ENCODE measurements at regions not wholly inside any gene's neighbourhood (a gene's known extent, or its start where the extent isn't known, plus 50 kb on each side); places are given as distances from the start of the nearest gene placed in this dataset.

DNA sequence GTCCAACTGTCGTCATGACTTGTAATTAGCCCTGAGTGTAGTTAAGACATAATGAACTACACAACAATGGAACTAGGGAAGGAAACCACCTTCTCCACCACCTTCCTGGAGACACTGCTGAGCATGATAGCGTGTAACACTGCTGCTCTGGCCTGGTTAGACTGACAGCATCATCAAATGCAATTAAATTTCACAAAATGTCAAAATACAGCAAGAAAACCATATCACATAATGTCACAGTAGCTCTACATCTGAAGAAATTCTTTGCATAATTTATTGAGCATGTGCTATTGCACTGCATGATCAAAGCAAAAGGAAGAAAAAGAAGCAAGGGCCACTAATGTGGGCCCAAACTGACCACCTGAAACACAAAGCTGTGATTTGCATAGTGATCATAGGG, 321.8 kb upstream of the TMTC1 start:
- no peak for DNase-seq
- Mint-ChIP-seq H3K4me3 (no peak overlapping the region), H3K27me3 (no peaks in the 10 kb centered on the region), H3K4me1 (ENCODE audit: low read depth) (no peaks in the 10 kb centered on the region), H3K27ac (no peak overlapping the region), H3K36me3 (no peaks in the 10 kb centered on the region), H3K9me3 (peaks cover 8% of the 10 kb centered on the region)
- intact Hi-C loops (cut with micrococcal nuclease) = no loop called here
- ChIA-PET CTCF (no interaction called here), POLR2A (no interaction called here)

GRCh38 chr12:30104971-30105370, 321.2 kb upstream of the TMTC1 start:
- Mint-ChIP-seq H3K36me3 (no peaks in the 10 kb centered on the region), H3K9me3 (peaks cover 8% of the 10 kb centered on the region), H3K4me3 (no peak overlapping the region), H3K4me1 (ENCODE audit: low read depth) (no peaks in the 10 kb centered on the region), H3K27me3 (no peaks in the 10 kb centered on the region), H3K27ac (no peak overlapping the region)
- intact Hi-C loops (cut with micrococcal nuclease) = no loop called here
- POLR2A ChIA-PET = no interaction called here
- no peak for DNase-seq
- CTCF ChIA-PET = no interaction called here

GRCh38 chr12:30100741-30101140, 317.0 kb upstream of the TMTC1 start:
- Mint-ChIP-seq H3K4me1 (ENCODE audit: low read depth) (no peaks in the 10 kb centered on the region), H3K27ac (no peak overlapping the region), H3K9me3 (no peaks in the 10 kb centered on the region), H3K36me3 (no peaks in the 10 kb centered on the region), H3K4me3 (no peak overlapping the region), H3K27me3 (no peaks in the 10 kb centered on the region)
- ChIA-PET CTCF (no interaction called here), POLR2A (no interaction called here)
- DNase-seq = no peak
- intact Hi-C loops (cut with micrococcal nuclease) = no loop called here

DNA sequence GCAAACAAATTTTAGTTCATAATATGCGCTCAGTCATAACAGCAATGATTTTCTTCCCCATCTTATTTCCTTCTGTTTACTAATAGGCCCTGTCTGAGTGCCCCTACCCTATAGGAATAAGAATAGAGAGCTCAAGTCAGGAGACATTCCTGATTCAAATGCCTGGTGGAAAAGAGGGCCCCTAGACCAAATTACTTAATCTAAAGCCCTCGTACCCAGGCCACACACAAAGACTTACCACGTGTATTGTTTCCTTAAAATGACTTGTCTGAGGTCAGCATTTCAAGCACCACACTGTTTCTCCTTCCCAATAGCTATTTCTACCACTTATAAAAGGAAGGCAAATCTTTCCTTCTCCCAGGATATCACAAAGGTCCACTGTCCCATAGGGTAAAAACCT, 314.9 kb upstream of the TMTC1 start:
- DNase-seq = no peak
- Mint-ChIP-seq H3K27me3 (no peaks in the 10 kb centered on the region), H3K27ac (no peak overlapping the region), H3K36me3 (no peaks in the 10 kb centered on the region), H3K4me1 (ENCODE audit: low read depth) (no peaks in the 10 kb centered on the region), H3K9me3 (peaks cover 2% of the 10 kb centered on the region), H3K4me3 (no peak overlapping the region)
- intact Hi-C loops (cut with micrococcal nuclease) = no loop called here
- ChIA-PET POLR2A (no interaction called here), CTCF (no interaction called here)

DNA sequence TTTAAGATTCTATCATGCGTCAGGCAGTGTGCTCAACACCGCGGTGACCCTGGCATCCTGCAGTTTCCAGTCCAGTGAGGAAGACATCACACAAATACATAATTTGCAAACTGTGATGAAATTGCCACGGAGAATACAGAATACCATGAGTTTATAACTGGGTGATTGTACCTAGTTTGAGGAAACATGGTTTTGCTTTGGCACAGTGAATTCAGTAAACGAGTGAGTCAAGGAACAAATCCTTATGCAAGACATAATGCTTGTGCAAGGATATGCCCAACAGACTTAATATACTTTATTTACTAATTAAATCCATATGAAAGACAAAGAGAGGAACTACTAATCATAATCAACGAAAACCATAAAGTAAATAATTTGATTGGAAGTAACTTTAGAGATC, 311.8 kb upstream of the TMTC1 start:
- no peaks in the 10 kb centered on the region for H3K36me3 Mint-ChIP-seq
- no peak for DNase-seq
- H3K4me3 Mint-ChIP-seq = no peak overlapping the region
- H3K9me3 Mint-ChIP-seq = peaks cover 2% of the 10 kb centered on the region
- POLR2A ChIA-PET = no interaction called here
- intact Hi-C loops (cut with micrococcal nuclease) = no loop called here
- CTCF ChIA-PET = no interaction called here
- no peaks in the 10 kb centered on the region for H3K4me1 Mint-ChIP-seq (ENCODE audit: low read depth)
- H3K27ac Mint-ChIP-seq = no peak overlapping the region
- H3K27me3 Mint-ChIP-seq = no peaks in the 10 kb centered on the region

GRCh38 chr12:30092983-30093617, 309.4 kb upstream of the TMTC1 start:
- H3K9me3 Mint-ChIP-seq = peaks cover 2% of the 10 kb centered on the region
- ChIA-PET POLR2A (no interaction called here), CTCF (no interaction called here)
- no peaks in the 10 kb centered on the region for H3K27me3 Mint-ChIP-seq
- H3K4me3 Mint-ChIP-seq = no peak overlapping the region
- H3K27ac Mint-ChIP-seq = no peak overlapping the region
- DNase-seq = no peak
- no peaks in the 10 kb centered on the region for H3K4me1 Mint-ChIP-seq (ENCODE audit: low read depth)
- H3K36me3 Mint-ChIP-seq = no peaks in the 10 kb centered on the region
- intact Hi-C loops (cut with micrococcal nuclease) = no loop called here

DNA sequence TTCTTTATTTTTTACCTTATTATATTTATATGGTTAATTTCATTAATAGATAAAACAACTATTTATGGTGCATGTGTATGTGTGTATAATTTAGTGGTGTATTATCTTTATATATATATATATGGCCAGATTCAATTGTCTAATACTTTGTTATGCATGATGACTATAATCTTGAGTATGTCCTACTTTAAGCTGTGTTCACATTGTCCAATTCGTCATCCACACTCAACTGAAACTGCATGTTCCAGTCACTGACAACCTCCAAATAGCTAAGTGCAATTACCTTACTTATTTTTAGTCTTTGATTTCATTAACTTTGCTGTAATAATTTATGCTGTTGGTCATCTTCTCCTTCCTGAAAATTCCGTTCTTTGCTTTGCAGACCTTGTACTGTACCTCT, 306.5 kb upstream of the TMTC1 start:
- H3K36me3 Mint-ChIP-seq = no peaks in the 10 kb centered on the region
- intact Hi-C loops (cut with micrococcal nuclease) = no loop called here
- no peaks in the 10 kb centered on the region for H3K27me3 Mint-ChIP-seq
- H3K27ac Mint-ChIP-seq = no peak overlapping the region
- no peak for DNase-seq
- no peak overlapping the region for H3K4me3 Mint-ChIP-seq
- no peaks in the 10 kb centered on the region for H3K4me1 Mint-ChIP-seq (ENCODE audit: low read depth)
- H3K9me3 Mint-ChIP-seq = peaks cover 2% of the 10 kb centered on the region
- ChIA-PET CTCF (no interaction called here), POLR2A (no interaction called here)

GRCh38 chr12:30088259-30088995, 304.7 kb upstream of the TMTC1 start:
- POLR2A ChIA-PET = no interaction called here
- no peaks in the 10 kb centered on the region for H3K36me3 Mint-ChIP-seq
- H3K4me3 Mint-ChIP-seq = no peak overlapping the region
- H3K27ac Mint-ChIP-seq = no peak overlapping the region
- DNase-seq = no peak
- H3K9me3 Mint-ChIP-seq = no peaks in the 10 kb centered on the region
- no peaks in the 10 kb centered on the region for H3K27me3 Mint-ChIP-seq
- no peaks in the 10 kb centered on the region for H3K4me1 Mint-ChIP-seq (ENCODE audit: low read depth)
- CTCF ChIA-PET = interaction anchor here (0.6 kb wide), 1 partner anchor 30 kb away, joined by 3 read pairs; no protein-coding TSS in a partner anchor
- intact Hi-C loops (cut with micrococcal nuclease) = no loop called here

DNA sequence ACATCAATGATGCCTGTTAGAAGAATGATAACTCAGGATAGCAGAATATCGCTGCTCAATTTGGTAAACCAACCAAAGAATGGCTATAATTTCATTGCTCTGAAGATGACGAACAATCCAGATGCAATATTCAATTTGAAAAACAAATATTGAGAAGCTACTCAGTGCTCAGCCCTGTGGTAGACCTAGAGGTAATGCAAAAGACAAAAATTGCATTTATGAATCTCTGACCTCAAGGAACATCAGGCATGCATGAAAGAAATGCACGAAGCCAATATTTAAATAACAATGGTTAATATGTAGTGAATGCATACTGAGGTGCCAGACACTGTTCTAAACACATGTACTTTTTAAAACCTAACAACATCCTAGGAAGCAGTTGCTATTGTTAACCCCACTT, 298.6 kb upstream of the TMTC1 start:
- CTCF ChIA-PET = no interaction called here
- no peak for DNase-seq
- H3K27ac Mint-ChIP-seq = no peak overlapping the region
- POLR2A ChIA-PET = no interaction called here
- no peaks in the 10 kb centered on the region for H3K36me3 Mint-ChIP-seq
- intact Hi-C loops (cut with micrococcal nuclease) = no loop called here
- no peaks in the 10 kb centered on the region for H3K9me3 Mint-ChIP-seq
- no peaks in the 10 kb centered on the region for H3K27me3 Mint-ChIP-seq
- H3K4me1 Mint-ChIP-seq (ENCODE audit: low read depth) = no peaks in the 10 kb centered on the region
- H3K4me3 Mint-ChIP-seq = no peak overlapping the region

- Mint-ChIP-seq H3K4me3 (no peak overlapping the region), H3K9me3 (no peaks in the 10 kb centered on the region), H3K27me3 (no peaks in the 10 kb centered on the region), H3K4me1 (ENCODE audit: low read depth) (no peaks in the 10 kb centered on the region), H3K36me3 (no peaks in the 10 kb centered on the region), H3K27ac (no peak overlapping the region)
- POLR2A ChIA-PET = no interaction called here
- intact Hi-C loops (cut with micrococcal nuclease) = no loop called here
- no peak for DNase-seq
- CTCF ChIA-PET = no interaction called here
These were observed 291.2 kb upstream of the TMTC1 start for GRCh38 chr12:30074916-30075315.

DNA sequence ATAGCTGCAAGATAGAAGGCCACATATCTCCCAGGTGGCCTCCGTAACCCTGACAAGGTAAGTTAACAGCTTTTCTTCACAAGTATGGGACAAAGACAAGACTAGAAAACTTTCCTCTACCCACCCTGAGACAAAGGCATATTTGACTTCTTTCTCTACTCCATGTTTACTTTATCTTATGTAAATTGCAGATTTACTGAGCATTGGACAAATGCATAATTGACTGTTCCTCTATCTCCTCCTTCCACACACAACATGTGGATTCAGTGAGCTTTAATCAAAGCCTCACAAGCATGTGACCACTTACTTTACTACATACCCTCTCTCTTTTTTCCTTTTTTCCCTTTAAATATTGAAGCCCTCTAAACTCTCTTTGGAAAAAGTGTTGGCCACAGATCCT, 289.1 kb upstream of the TMTC1 start:
- no peaks in the 10 kb centered on the region for H3K4me1 Mint-ChIP-seq (ENCODE audit: low read depth)
- intact Hi-C loops (cut with micrococcal nuclease) = no loop called here
- no peaks in the 10 kb centered on the region for H3K27me3 Mint-ChIP-seq
- H3K4me3 Mint-ChIP-seq = no peak overlapping the region
- ChIA-PET CTCF (no interaction called here), POLR2A (interaction anchor here (0.7 kb wide), 1 partner anchor 52 kb away, joined by 3 read pairs; no protein-coding TSS in a partner anchor)
- no peak overlapping the region for H3K27ac Mint-ChIP-seq
- no peak for DNase-seq
- no peaks in the 10 kb centered on the region for H3K36me3 Mint-ChIP-seq
- H3K9me3 Mint-ChIP-seq = no peaks in the 10 kb centered on the region

DNA sequence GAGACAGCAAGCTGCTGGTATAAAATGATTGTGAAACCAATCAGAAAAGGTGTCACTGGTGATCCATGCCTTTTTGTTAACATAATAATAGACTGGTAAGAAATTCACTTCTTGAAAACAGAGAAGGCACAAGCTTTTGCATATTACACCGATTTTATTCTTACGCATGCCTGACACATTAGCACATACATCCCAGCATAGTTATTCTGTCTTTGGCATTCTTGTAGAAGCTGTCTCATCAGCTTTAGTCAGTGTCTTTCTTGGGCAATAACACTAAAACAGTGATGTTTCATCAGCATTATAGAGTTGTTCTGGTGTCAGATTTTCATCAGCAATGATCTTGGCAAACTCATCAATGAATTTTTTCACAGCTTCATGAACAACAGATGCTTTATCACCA, 283.4 kb upstream of the TMTC1 start:
- no peak overlapping the region for H3K4me3 Mint-ChIP-seq
- H3K36me3 Mint-ChIP-seq = no peaks in the 10 kb centered on the region
- no peak overlapping the region for H3K27ac Mint-ChIP-seq
- H3K27me3 Mint-ChIP-seq = no peaks in the 10 kb centered on the region
- POLR2A ChIA-PET = no interaction called here
- CTCF ChIA-PET = no interaction called here
- intact Hi-C loops (cut with micrococcal nuclease) = no loop called here
- no peaks in the 10 kb centered on the region for H3K9me3 Mint-ChIP-seq
- no peaks in the 10 kb centered on the region for H3K4me1 Mint-ChIP-seq (ENCODE audit: low read depth)
- DNase-seq = no peak

GRCh38 chr12:30064906-30065305, 281.2 kb upstream of the TMTC1 start:
- Mint-ChIP-seq H3K4me3 (no peak overlapping the region), H3K36me3 (no peaks in the 10 kb centered on the region), H3K4me1 (ENCODE audit: low read depth) (no peaks in the 10 kb centered on the region), H3K27me3 (no peaks in the 10 kb centered on the region), H3K9me3 (no peaks in the 10 kb centered on the region), H3K27ac (no peak overlapping the region)
- intact Hi-C loops (cut with micrococcal nuclease) = no loop called here
- ChIA-PET CTCF (no interaction called here), POLR2A (no interaction called here)
- no peak for DNase-seq
